Colonic mucosa (tissue), 4 donors: ENCODE measurements at regions not wholly inside any gene's neighbourhood (a gene's known extent, or its start where the extent isn't known, plus 50 kb on each side); places are given as distances from the start of the nearest gene placed in this dataset.

ENCODE experiments used
- DNase-seq: peaks from one replicate; pipeline ENCODE4 v3.0.0-alpha.2; 2020
- H3K27ac ChIP-seq: fragments of 200-600 bp; one replicate; pipeline ENCODE4 v1.8.0; 2021
- H3K27me3 ChIP-seq: fragments of 200-600 bp; one replicate; pipeline ENCODE4 v1.8.0; 2021
- H3K36me3 ChIP-seq: fragments of 200-600 bp; one replicate; pipeline ENCODE4 v1.8.0; 2021
- H3K4me1 ChIP-seq: fragments of 200-600 bp; one replicate; pipeline ENCODE4 v1.8.0; 2021; ENCODE audit warnings: mild to moderate bottlenecking
- H3K4me3 ChIP-seq: fragments of 200-600 bp; one replicate; pipeline ENCODE4 v1.8.0; 2021
- H3K9ac ChIP-seq, 2 donors: one replicate each; pipeline ENCODE4 v1.7.0; 2013; ENCODE audit warnings: control low read depth in 2 of 2, low read depth in 2 of 2, low read length in 2 of 2
- H3K9me3 ChIP-seq: fragments of 200-600 bp; one replicate; pipeline ENCODE4 v1.8.0; 2021
- CTCF ChIP-seq: fragments of 200-600 bp; IDR thresholded peaks from one replicate; pipeline ENCODE4 v1.8.0; 2022; ENCODE audit warnings: antibody characterized with exemption, mild to moderate bottlenecking
- intact Hi-C: fragments of 100-400 bp; cut with DNase I; formaldehyde crosslinking; loops from one replicate; pipeline ENCODE4 v1.14.1; 2022
- donor health status: healthy.
- donor health status: DM: no; HTN: no; CAD: no.
- donor health status: DM: no; HTN: no; CAD: no.

- Histone ChIP-seq H3K27ac (no peak overlapping the region), H3K36me3 (no peaks in the 10 kb centered on the region), H3K9ac (no peak overlapping the region), H3K4me1 (no peaks in the 10 kb centered on the region), H3K4me3 (no peak overlapping the region), H3K27me3 (no peaks in the 10 kb centered on the region), H3K9me3 (no peaks in the 10 kb centered on the region)
- TF ChIP-seq CTCF = no peak
- intact Hi-C loops = no loop called here
- no peak for DNase-seq
Observed at GRCh38 chr7:110205899-110206298, 885.0 kb upstream of the LRRN3 start.

GRCh38 chr7:110209884-110210283 lies 881.0 kb upstream of the LRRN3 start:
- Histone ChIP-seq H3K4me1 (no peaks in the 10 kb centered on the region), H3K36me3 (no peaks in the 10 kb centered on the region), H3K27ac (no peak overlapping the region), H3K9ac (no peak overlapping the region), H3K9me3 (no peaks in the 10 kb centered on the region), H3K4me3 (no peak overlapping the region), H3K27me3 (no peaks in the 10 kb centered on the region)
- intact Hi-C loops = no loop called here
- no peak for TF ChIP-seq CTCF
- no peak for DNase-seq

GRCh38 chr7:110210941-110211608 lies 879.9 kb upstream of the LRRN3 start:
- H3K4me3 ChIP-seq = no peak overlapping the region
- intact Hi-C loops = no loop called here
- no peak for DNase-seq
- no peak for TF ChIP-seq CTCF
- H3K4me1 ChIP-seq = no peaks in the 10 kb centered on the region
- no peaks in the 10 kb centered on the region for H3K9me3 ChIP-seq
- H3K27me3 ChIP-seq = no peaks in the 10 kb centered on the region
- H3K9ac ChIP-seq = no peak overlapping the region
- no peaks in the 10 kb centered on the region for H3K36me3 ChIP-seq
- no peak overlapping the region for H3K27ac ChIP-seq

- no peak for DNase-seq
- intact Hi-C loops = no loop called here
- no peaks in the 10 kb centered on the region for H3K4me1 ChIP-seq
- H3K27ac ChIP-seq = no peak overlapping the region
- TF ChIP-seq CTCF = no peak
- no peaks in the 10 kb centered on the region for H3K9me3 ChIP-seq
- no peaks in the 10 kb centered on the region for H3K36me3 ChIP-seq
- H3K27me3 ChIP-seq = no peaks in the 10 kb centered on the region
- no peak overlapping the region for H3K9ac ChIP-seq
- no peak overlapping the region for H3K4me3 ChIP-seq
Observed at GRCh38 chr7:110224643-110225042, 866.3 kb upstream of the LRRN3 start.

GRCh38 chr7:110246118-110246517 lies 844.8 kb upstream of the LRRN3 start:
- H3K9ac ChIP-seq = no peak overlapping the region
- TF ChIP-seq CTCF = no peak
- no peaks in the 10 kb centered on the region for H3K4me1 ChIP-seq
- H3K27ac ChIP-seq = no peak overlapping the region
- no peaks in the 10 kb centered on the region for H3K9me3 ChIP-seq
- no peaks in the 10 kb centered on the region for H3K36me3 ChIP-seq
- H3K4me3 ChIP-seq = no peak overlapping the region
- no peak for DNase-seq
- intact Hi-C loops = no loop called here
- H3K27me3 ChIP-seq = no peaks in the 10 kb centered on the region
